Astrocyte of the cerebellum (primary cell): ENCODE measurements at regions not wholly inside any gene's neighbourhood (a gene's known extent, or its start where the extent isn't known, plus 50 kb on each side); places are given as distances from the start of the nearest gene placed in this dataset.

ENCODE experiments used
- DNase-seq: peaks from one replicate; pipeline ENCODE4 v3.0.0-alpha.2; 2011; ENCODE audit warnings: low read depth
- H3K4me3 ChIP-seq: 2 replicates; pipeline ENCODE4 v1.5.1; 2011; ENCODE audit warnings: mild to moderate bottlenecking, low read depth, low read length, moderate library complexity
- in situ Hi-C: cut with HindIII; loops from 2 replicates; pipeline ENCODE4 v1.10.0; 2017; ENCODE audit warnings: low sequenced_read_pairs
- TF ChIP-seq, protein P1 (sequence below): IDR thresholded peaks from 2 replicates; pipeline ENCODE4 v1.5.1; 2012; ENCODE audit warnings: low read length, low read depth, moderate library complexity, mild to moderate bottlenecking; ENCODE audit errors: missing control alignments

DNA sequence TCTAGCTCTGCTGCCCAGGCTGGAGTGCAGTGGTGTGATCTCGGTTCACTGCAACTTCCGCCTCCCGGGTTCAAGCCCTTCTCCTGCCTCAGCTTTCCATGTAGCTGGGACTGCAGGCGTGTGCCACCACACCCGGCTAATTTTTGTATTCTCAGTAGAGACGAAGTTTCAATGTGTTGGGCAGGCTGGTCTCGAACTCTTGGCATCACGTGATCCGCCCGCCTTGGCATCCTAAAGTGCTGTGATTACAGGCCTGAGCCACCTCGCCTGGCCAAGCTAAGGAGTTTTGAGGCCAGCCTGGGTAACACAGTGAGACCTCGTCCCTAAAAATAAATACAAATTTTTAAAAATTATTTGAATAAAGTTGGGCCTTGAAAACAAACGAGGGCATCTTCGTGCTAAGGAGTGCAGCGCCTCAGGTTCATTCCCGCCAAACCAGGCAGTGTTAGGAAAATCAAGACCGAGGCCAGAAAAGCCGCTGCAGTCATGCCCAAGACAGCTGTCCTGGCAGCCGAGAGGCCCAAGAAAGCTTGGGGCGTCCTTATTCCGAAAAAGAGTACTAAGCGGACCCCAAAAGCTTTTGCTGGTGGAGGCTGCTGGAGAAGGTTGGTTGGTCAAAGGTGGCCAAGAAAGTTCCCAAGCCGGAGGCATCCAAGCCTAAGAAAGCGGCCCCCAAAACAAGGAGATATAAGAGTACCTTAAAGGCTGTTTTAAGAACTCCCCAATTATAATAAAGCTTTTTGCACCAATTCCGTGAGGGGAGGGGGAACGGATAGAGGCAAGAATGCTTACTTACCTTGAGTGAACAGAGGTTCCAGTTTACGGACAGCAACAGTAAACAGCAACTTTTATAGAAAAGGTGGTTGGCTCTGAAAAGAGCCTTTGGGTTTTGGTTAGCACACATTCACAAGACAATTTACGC is 109.0 kb downstream of the HFE start:
- DNase-seq, result no peak
- H3K4me3 ChIP-seq, result peak overlapping the region; percentile 79
- TF ChIP-seq, protein P1, sequence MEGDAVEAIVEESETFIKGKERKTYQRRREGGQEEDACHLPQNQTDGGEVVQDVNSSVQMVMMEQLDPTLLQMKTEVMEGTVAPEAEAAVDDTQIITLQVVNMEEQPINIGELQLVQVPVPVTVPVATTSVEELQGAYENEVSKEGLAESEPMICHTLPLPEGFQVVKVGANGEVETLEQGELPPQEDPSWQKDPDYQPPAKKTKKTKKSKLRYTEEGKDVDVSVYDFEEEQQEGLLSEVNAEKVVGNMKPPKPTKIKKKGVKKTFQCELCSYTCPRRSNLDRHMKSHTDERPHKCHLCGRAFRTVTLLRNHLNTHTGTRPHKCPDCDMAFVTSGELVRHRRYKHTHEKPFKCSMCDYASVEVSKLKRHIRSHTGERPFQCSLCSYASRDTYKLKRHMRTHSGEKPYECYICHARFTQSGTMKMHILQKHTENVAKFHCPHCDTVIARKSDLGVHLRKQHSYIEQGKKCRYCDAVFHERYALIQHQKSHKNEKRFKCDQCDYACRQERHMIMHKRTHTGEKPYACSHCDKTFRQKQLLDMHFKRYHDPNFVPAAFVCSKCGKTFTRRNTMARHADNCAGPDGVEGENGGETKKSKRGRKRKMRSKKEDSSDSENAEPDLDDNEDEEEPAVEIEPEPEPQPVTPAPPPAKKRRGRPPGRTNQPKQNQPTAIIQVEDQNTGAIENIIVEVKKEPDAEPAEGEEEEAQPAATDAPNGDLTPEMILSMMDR, result no peak
- in situ Hi-C loops, result loop anchor here (5.0 kb wide), 1 partner anchor 104 kb away; no protein-coding TSS in a partner anchor

DNA sequence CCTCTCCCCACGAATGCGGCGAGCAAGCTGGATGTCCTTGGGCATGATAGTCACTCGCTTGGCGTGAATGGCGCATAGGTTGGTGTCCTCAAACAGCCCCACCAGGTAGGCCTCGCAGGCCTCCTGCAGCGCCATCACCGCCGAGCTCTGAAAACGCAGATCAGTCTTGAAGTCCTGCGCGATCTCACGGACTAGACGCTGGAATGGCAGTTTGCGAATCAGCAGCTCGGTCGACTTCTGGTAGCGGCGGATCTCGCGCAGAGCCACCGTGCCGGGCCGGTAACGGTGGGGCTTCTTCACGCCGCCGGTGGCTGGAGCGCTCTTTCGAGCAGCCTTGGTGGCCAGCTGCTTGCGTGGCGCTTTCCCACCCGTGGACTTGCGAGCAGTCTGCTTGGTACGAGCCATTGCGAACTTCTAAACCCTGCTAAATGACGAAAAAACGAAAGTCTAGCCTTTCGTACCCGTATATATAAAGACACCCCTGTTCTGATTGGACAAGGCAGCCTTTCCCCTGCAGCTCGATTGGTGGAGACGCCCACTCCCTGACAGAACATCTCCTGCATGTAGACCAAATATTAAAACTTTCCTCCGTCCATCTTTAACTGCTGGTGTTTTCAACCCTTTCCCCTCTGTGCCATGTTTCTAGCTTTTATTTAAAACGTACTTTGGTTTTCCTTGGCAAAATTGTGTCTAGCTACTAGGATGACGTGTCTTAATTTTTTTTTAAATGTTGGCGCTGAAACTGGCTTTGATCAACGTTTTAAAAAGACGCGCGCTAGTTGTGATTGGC is 109.8 kb downstream of the HFE start:
- H3K4me3 ChIP-seq, result peak overlapping the region; percentile 79
- in situ Hi-C loops, result loop anchor here (5.0 kb wide), 1 partner anchor 105 kb away; no protein-coding TSS in a partner anchor
- peak; percentile 85 for DNase-seq
- TF ChIP-seq, protein P1, result no peak

DNA sequence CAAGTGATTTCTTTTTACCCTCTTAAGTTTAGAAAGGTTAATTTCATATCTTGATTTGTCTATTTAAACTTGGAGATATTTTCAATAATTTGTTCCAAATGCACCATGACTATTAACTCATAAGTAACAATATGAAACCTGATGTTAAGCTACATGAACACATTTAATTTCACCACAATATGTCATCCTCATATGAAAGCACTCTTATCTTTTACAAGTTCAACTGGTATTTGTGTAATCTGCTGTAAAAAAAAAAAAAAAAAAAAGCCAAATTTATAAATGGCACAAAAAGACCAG is 110.4 kb downstream of the HFE start:
- TF ChIP-seq, protein P1, result no peak
- no peak for DNase-seq
- in situ Hi-C loops, result loop anchor here (5.0 kb wide), 1 partner anchor 105 kb away; no protein-coding TSS in a partner anchor
- H3K4me3 ChIP-seq, result peak overlapping the region; percentile 79

DNA sequence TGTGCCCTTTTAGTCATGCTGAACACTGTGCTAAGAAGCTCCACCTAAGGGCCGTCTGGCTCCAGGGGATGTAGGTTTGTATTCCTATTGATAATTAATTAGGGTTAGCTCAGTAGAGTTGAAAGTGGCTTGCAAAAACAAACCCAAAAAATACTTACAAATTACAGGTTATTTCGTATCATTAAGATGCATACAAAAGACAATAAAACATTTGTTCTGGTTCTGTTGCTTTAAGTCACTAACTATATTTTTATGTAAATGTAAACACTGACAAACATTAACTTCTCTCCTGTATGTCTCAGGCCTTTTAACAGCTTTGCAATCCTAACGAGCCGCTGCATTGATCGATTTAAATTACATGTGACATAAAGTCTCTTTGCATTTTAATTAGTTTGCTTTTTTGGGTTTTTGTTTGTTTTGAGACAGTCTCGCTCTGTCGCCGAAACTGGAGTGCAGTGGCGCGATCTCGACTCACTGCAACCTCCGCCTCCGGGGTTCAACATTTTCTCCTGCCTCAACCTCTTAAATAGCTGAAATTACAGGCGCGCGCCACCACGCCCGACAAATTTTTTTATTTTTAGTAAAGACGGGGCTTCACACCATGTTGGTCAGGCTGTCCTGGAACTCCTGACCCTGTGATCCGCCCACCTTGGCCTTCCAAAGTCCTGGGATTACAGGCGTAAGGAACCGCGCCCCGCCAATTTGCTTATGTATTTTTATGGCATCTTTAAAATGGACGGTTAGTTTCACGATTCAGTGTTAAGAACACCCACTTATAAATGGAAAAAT is 110.9 kb downstream of the HFE start:
- no peak for DNase-seq
- TF ChIP-seq, protein P1, result no peak
- H3K4me3 ChIP-seq, result peak overlapping the region; percentile 79
- in situ Hi-C loops, result loop anchor here (5.0 kb wide), 1 partner anchor 106 kb away; no protein-coding TSS in a partner anchor

DNA sequence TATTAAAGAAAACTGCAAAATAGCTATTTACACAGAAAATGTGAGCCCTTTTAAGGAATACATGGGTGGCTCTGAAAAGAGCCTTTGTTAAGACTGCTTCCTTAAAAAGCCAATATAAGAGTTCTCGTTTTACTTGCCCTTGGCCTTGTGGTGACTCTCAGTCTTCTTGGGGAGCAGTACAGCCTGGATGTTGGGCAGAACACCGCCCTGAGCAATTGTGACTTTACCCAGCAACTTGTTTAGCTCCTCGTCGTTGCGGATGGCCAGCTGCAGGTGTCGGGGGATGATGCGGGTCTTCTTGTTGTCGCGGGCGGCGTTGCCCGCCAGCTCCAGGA is 111.5 kb downstream of the HFE start:
- in situ Hi-C loops, result loop anchor here (5.0 kb wide), 1 partner anchor 106 kb away; no protein-coding TSS in a partner anchor
- DNase-seq, result no peak
- H3K4me3 ChIP-seq, result peak overlapping the region; percentile 79
- TF ChIP-seq, protein P1, result no peak
